Neural cell (in vitro differentiated cells): ENCODE measurements at regions not wholly inside any gene's neighbourhood (a gene's known extent, or its start where the extent isn't known, plus 50 kb on each side); places are given as distances from the start of the nearest gene placed in this dataset.

ENCODE experiments used
- EP300 ChIP-seq: fragments of 450-650 bp; conservative IDR thresholded peaks from 2 replicates; pipeline ENCODE4 v1.6.1; 2014; ENCODE audit warnings: antibody characterized with exemption, mild to moderate bottlenecking, moderate library complexity; ENCODE audit not compliant: poor library complexity, severe bottlenecking
- POLR2AphosphoS5 ChIP-seq: IDR thresholded peaks from 2 replicates; pipeline ENCODE4 v1.6.1; 2012
- SMC3 ChIP-seq: fragments of 450-650 bp; conservative IDR thresholded peaks from 2 replicates; pipeline ENCODE4 v1.6.1; 2014; ENCODE audit warnings: antibody characterized with exemption, mild to moderate bottlenecking, moderate library complexity; ENCODE audit not compliant: poor library complexity
- TF ChIP-seq, protein P1 (sequence below): fragments of 450-650 bp; IDR thresholded peaks from 2 replicates; pipeline ENCODE4 v1.5.1; 2014; ENCODE audit warnings: antibody characterized with exemption, mild to moderate bottlenecking, moderate library complexity; ENCODE audit not compliant: poor library complexity, severe bottlenecking

DNA sequence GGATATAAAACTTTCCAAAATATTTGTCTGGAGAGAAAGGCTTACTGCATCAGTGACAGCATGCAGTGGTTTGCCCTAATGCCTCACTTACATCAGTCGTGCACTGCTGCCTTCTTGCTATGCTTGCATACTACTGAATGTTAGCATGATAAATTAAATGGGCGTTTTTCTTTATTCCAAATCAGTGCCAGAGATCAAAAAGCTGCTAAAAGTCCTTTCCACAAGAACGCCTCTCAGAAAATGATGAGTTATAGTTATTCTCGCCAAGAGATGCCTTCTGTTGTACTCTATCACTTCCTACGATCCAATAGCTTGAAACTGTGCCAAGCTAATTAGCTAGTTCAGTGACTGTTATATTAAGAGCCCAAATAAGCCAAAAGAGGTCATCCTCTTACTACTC is 345.8 kb upstream of the ROBO2 start:
- TF ChIP-seq, protein P1, sequence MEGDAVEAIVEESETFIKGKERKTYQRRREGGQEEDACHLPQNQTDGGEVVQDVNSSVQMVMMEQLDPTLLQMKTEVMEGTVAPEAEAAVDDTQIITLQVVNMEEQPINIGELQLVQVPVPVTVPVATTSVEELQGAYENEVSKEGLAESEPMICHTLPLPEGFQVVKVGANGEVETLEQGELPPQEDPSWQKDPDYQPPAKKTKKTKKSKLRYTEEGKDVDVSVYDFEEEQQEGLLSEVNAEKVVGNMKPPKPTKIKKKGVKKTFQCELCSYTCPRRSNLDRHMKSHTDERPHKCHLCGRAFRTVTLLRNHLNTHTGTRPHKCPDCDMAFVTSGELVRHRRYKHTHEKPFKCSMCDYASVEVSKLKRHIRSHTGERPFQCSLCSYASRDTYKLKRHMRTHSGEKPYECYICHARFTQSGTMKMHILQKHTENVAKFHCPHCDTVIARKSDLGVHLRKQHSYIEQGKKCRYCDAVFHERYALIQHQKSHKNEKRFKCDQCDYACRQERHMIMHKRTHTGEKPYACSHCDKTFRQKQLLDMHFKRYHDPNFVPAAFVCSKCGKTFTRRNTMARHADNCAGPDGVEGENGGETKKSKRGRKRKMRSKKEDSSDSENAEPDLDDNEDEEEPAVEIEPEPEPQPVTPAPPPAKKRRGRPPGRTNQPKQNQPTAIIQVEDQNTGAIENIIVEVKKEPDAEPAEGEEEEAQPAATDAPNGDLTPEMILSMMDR: no peak
- no peak for TF ChIP-seq SMC3
- no peak for TF ChIP-seq POLR2AphosphoS5
- no peak for TF ChIP-seq EP300
